T-helper 1 cell (primary cell): ENCODE measurements at regions not wholly inside any gene's neighbourhood (a gene's known extent, or its start where the extent isn't known, plus 50 kb on each side); places are given as distances from the start of the nearest gene placed in this dataset.
"Not testable (repeated sequence)": the region's sequence is repeated elsewhere in the genome, so short reads cannot be mapped to it uniquely, and the experiment has no call there.

Experiments used
- DNase-seq, 5 donors: peaks; one replicate each; pipeline ENCODE4 v3.0.0-alpha.2; 2012 to 2020

GRCh38 chr21:9766890-9767591 lies 754.3 kb upstream of the TPTE start:
- DNase-seq, result not testable (repeated sequence)

DNA sequence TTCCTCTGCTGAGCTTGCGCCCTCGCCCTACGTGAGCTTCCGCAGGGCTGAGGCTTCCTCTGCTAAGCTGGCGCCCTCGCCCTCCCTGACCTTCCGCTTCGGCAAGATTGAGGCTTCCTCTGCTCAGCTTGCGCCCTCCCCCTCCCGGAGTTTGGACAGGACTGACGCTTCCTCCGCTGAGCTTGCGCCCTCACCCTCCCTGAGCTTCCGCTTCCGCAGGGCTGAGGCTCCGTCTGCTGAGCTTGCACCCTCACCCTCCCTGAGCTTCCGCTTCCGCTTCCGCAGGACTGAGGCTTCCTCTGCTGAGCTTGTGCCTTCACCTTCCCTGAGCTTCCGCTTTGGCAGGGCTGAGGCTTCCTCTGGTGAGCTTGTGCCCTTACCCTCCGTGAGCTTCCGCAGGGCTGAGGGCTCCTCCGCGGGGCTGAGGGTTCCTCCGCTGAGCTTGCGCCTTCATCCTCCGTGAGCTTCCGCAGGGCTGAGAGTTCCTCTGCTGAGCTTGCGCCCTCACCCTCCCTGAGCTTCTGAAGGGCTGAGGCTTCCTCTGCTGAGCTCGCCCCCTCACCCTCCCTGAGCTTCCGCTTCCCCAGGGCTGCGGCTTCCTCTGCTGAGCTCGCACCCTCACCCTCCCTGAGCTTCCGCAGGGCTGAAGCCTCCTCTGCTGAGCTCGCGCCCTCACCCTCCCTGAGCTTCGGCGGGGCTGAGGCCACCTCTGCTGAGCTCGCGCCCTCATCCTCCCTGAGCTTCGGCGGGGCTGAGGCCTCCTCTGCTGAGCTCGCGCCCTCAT lies 753.6 kb upstream of the TPTE start:
- DNase-seq, result no peak

- not testable (repeated sequence) for DNase-seq
These were observed 752.8 kb upstream of the TPTE start for GRCh38 chr21:9768376-9769130.

DNA sequence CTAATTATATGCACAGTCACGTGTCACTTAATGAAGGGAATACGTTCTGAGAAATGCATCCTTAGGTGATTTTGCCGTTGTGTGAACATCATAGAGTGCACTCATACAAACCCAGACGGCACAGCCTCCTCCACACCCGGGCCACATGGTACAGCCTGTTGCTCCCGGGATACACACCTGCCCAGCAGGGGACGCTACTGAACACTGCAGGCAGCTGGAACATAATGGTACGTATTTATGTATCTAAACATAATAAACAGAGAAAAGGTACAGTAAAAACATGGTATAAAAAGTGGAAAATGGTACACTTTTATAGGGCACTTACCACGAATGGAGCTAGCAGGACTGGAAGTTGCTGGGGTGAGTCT lies 752.3 kb upstream of the TPTE start:
- DNase-seq, result not testable (repeated sequence)

DNA sequence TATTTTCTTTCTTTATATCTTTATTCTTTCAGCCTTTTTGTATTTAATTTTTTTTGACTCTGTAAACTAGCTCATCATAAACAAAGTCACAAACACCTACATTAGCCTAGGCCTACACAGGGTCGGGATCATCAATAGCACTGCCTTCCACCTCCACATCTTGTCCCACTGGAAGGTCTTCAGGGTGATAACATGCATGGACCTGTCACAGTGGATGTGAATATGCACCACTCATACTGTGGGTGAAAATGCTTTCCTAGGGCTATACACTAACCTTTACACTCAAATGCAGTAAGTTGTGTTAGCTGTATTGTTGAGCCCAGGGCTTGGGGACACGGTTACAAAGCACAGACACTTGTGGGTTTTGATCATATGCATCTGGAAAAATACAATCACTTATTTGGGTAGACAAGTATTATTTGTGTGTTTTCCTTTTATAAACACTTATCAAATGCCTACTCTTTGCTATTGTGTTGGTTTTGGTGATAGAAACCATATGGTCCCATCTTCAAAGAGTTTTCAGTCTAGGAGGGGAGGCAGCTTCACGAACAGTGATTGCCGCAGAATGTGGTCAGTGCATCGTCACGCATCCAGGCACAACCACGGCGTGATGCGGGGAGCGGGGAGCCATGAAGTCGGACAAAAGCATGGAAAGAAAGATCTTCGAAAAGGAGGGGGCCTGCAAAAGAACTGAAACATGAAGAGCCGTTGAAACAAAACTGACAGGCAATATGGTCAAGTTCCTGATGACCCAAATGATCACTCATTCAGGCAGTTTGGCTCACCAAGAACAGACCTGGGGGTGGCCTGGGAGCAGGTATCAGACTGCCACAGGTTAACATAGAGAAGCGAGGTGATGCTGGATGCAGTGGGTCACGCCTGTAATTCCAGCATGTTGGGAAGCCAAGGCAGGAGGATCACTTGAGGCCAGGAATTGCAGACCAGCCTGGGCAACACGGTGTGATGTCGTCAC lies 751.4 kb upstream of the TPTE start:
- DNase-seq, result not testable (repeated sequence)

DNA sequence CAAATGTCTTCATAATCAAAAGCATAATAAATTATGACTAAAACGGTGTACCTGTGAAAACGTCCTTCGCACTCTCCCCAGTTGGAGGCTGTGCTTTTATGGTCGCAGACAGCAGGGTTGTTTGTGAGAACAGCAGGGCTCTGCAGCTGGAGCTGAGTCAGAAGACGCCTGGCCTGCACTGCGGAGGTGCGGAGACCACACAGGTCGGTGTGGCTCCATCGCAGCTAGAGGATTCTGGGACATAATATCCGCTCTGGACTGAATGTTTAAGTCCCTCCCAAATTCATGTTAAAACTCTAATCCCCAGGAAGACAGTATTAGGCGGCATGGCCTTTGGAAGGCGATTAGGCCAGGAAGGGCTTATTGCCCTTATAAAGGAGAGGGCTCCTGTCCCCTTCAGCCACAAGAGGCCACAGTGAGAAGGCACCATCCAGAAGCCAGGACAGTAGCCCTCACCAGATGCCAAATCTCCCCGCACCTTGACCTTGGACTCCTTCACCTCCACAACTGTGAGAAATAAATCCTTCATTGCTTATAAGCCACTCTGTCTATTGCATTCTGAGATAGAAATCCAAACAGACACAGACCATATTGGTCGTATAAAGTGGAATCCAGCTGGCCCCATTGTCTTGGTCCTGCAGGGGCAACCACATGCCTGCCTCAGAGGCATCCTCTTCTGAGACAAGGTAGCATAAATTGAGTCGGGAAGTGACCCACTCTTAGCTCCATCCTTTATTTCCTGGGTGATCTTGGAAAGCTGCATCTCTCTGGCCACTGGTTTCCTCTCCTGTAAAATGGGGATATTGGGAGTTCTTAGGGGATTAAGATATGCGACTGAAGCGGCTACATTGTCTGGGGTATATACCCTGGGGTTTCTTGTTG lies 749.7 kb upstream of the TPTE start:
- DNase-seq, result not testable (repeated sequence)

DNA sequence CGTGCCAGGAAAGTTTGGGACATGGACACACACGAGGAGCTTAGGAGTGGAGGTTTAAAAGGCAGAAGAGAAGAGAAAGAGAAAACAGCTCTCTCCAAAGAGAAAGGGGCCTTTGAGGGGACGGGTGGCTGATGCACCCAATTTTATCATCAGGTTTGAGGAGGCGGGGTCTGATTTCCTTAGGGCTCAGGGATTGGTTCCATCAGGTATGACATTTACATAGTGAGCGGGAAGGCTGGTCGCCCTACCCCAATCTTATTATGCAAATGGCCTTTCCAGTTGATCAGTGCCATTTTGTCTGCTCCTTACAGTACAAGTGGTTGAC lies 749.1 kb upstream of the TPTE start:
- no peak for DNase-seq

DNA sequence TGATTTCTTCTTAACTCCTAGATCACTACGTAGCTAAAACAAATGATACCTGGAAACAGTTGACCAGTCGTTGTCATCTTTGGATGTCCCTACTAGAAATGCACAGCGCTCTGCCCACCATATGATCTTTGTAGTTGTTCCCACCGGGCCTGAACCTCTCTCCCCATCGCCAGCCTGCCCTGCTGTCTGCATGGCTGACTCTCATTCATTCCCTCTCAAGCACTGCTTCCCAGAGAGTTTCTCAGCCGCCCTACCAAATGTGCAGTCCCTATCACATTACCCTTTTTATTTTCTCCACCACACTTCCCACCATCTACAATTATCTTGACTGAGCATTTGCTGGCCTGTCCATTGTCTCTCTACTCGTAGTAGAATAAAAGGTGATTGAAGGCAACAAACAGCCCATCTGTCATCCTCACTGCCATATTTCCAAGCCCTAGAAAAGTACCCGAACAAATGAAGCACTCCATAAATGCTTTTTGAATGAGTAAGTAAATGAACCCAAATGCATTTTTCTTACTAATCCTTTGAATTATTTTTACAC lies 748.4 kb upstream of the TPTE start:
- not testable (repeated sequence) for DNase-seq

DNA sequence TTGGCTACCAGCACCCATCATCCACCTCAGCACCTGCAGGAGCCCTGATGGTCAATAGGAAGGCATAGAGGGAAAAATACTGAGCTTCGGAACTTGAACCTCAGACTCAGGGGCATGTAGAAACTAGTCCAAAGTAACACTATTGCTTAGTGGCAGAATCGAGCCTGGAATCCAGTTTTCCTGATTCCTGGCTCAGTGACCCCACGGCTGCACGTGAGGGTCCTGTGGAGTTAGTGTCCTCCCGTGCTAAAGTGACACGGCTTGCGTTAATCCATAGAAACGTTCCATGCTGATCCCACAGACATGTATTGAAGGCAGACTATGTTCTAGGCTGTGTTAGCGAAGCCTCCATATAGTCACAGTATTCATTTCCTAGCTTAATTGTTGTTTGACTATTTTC lies 747.0 kb upstream of the TPTE start:
- no peak for DNase-seq

DNA sequence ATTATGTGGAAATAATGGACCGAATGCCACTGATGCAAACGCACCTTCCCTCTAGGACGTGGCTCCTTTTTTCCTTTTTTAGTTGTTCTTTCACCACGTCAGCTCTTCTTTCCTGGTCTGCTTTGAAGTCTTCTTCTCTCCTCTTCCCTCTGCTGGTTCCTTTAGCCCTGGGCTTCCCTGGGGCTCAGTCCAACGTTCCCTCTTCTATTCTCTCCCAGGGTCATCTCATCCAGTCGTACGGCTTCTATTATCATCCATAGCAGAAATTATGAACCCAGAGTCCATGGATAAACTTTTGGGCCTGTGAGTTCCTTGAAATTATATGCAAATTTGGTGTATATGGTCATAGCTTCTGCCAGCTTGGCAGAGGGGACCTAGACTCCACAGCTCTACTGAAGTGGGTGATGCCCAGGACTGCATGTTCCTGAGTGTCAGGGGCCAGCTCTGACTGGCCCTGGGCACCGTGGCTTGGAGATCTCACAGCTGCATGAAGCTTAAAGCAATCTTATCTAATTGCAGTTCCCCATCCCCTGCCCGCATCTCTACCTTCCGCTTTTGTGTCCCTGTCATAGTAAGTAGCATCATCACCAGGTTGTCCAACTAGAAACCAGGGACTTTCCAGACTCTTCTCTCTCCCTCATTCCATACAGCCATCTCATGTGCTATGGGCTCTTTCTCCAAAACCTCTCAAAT lies 746.3 kb upstream of the TPTE start:
- not testable (repeated sequence) for DNase-seq

DNA sequence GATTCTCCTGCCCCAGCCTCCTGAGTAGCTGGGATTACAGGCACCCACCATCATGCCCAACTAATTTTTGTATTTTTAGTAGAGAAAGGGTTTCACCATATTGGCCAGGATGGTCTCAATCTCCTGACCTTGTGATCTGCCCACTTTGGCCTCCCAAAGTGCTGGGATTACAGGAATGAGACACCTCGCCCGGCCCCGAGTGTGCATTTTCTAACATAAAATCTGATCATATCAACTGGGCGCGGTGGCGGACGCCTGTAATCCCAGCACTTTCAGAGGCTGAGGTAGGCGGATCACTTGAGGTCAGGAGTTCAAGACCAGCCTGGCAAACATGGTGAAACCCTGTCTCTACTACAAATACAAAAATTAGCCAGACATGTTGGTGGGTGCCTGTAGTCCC lies 745.5 kb upstream of the TPTE start:
- DNase-seq, result not testable (repeated sequence)

DNA sequence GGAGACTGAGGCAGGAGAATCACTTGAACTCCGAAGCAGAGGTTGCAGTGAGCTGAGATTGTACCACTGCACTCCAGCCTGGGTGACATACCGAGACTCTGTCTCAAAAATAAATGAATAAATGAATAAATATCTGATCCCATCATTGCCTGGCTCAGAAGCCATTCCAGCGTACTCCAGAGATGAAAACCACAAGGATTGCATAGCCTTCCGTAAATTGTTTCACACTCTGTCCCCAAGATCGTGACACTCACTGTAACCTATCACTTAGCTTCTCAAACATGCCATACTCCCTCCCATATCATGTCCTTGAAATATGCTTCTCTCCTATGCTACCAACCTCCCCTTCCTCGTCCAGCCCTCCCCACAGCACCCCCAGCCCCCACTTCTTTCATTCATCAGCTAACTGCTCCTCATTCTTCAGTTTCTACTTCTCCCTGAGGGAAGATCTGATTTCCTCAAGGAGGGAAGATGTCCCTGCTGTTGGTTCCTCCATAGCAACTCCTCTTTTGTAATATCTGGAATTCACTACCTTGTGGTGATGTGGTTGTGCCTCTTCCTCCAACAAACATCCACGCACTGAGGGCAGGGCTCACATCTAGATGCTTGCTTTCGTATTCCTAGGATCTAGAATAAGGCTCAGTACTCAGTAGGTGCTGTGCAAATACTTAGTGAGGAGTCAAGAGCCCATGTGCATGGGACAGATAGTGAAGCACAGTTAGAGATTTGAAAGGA lies 744.9 kb upstream of the TPTE start:
- DNase-seq, result not testable (repeated sequence)

DNA sequence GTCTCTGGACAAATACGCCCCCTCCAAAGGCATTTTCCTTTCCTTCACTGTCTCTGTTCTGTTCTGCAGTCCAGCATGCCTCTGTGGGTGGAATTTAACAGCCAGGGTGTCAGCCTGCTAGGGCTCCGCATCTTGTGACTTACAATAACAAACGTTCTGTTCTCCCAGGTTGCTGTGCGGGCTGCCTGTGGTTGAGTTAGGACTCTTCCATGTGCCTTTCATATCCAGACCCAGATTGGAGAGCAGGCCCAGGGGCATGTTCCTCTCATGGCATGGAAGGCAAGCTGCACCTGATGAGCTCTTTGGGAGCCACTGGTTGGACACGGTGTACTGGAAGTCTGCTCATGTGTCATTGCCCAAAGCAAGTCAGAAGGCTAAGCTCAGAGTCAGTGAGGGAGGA lies 742.8 kb upstream of the TPTE start:
- not testable (repeated sequence) for DNase-seq

- no peak for DNase-seq
These were observed 740.9 kb upstream of the TPTE start for GRCh38 chr21:9780441-9780937.

- DNase-seq, result not testable (repeated sequence)
These were observed 737.8 kb upstream of the TPTE start for GRCh38 chr21:9783587-9783986.

- DNase-seq, result not testable (repeated sequence)
These were observed 737.2 kb upstream of the TPTE start for GRCh38 chr21:9784201-9784600.

- DNase-seq, result not testable (repeated sequence)
These were observed 735.3 kb upstream of the TPTE start for GRCh38 chr21:9786092-9786491.

GRCh38 chr21:9788281-9788680 lies 733.1 kb upstream of the TPTE start:
- DNase-seq, result not testable (repeated sequence)

DNA sequence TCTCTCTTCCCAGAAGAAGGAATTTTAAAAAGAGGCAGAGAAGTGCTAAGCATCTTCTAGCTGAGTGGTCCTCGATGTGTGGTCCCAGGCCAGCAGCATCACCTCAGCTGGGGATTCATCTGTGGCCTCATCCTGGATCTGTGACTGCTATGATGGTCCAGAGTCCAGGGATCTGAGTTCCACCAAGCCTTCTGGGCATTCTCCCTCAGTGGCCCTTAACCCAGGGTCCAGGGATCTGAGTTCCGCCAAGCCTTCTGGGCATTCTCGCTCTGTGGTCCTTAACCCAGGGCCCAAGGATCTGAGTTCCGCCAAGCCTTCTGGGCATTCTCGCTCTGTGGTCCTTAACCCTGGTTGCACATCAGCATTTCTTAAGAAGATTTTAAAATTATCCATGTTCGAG lies 731.0 kb upstream of the TPTE start:
- not testable (repeated sequence) for DNase-seq
